ENCODE measurements at regions not wholly inside any gene's neighbourhood (a gene's known extent, or its start where the extent isn't known, plus 50 kb on each side); places are given as distances from the start of the nearest gene placed in this dataset.
"Not testable (repeated sequence)": the region's sequence is repeated elsewhere in the genome, so short reads cannot be mapped to it uniquely, and the experiment has no call there.

- DNase-seq (ENCODE audit: low spot score): no peak
These were observed 669.0 kb downstream of the RWDD3 start for GRCh38 chr1:95903060-95903459.

- DNase-seq (ENCODE audit: low spot score): no peak
These were observed 671.9 kb downstream of the RWDD3 start for GRCh38 chr1:95905818-95906395.

GRCh38 chr1:95911739-95912138 lies 677.7 kb downstream of the RWDD3 start:
- not testable (repeated sequence) for DNase-seq (ENCODE audit: low spot score)

GRCh38 chr1:95916616-95917015 lies 682.6 kb downstream of the RWDD3 start:
- DNase-seq (ENCODE audit: low spot score): no peak

GRCh38 chr1:95924684-95925083 lies 690.7 kb downstream of the RWDD3 start:
- DNase-seq (ENCODE audit: low spot score): no peak

- no peak for DNase-seq (ENCODE audit: low spot score)
These were observed 692.3 kb downstream of the RWDD3 start for GRCh38 chr1:95926331-95926730.

GRCh38 chr1:95927061-95927460 lies 693.1 kb downstream of the RWDD3 start:
- DNase-seq (ENCODE audit: low spot score): no peak

- DNase-seq (ENCODE audit: low spot score): no peak
These were observed 701.7 kb downstream of the RWDD3 start for GRCh38 chr1:95935719-95936118.

- DNase-seq (ENCODE audit: low spot score): no peak
These were observed 707.2 kb downstream of the RWDD3 start for GRCh38 chr1:95941121-95941798.

- DNase-seq (ENCODE audit: low spot score): no peak
These were observed 714.0 kb downstream of the RWDD3 start for GRCh38 chr1:95948023-95948422.

- no peak for DNase-seq (ENCODE audit: low spot score)
These were observed 717.5 kb downstream of the RWDD3 start for GRCh38 chr1:95951371-95952102.

GRCh38 chr1:95953015-95953414 lies 719.0 kb downstream of the RWDD3 start:
- peak; percentile 34 for DNase-seq (ENCODE audit: low spot score)

GRCh38 chr1:95954585-95954984 lies 720.6 kb downstream of the RWDD3 start:
- peak; percentile 17 for DNase-seq (ENCODE audit: low spot score)

GRCh38 chr1:95956215-95956614 lies 722.2 kb downstream of the RWDD3 start:
- no peak for DNase-seq (ENCODE audit: low spot score)

- no peak for DNase-seq (ENCODE audit: low spot score)
These were observed 723.7 kb downstream of the RWDD3 start for GRCh38 chr1:95957748-95958147.

- no peak for DNase-seq (ENCODE audit: low spot score)
These were observed 732.9 kb downstream of the RWDD3 start for GRCh38 chr1:95966866-95967265.

GRCh38 chr1:95974586-95974985 lies 740.6 kb downstream of the RWDD3 start:
- DNase-seq (ENCODE audit: low spot score): no peak

GRCh38 chr1:95982711-95983110 lies 738.9 kb upstream of the PTBP2 start:
- DNase-seq (ENCODE audit: low spot score): no peak

- DNase-seq (ENCODE audit: low spot score): no peak
These were observed 737.8 kb upstream of the PTBP2 start for GRCh38 chr1:95983831-95984230.

- no peak for DNase-seq (ENCODE audit: low spot score)
These were observed 736.7 kb upstream of the PTBP2 start for GRCh38 chr1:95984798-95985374.

- no peak for DNase-seq (ENCODE audit: low spot score)
These were observed 731.6 kb upstream of the PTBP2 start for GRCh38 chr1:95990033-95990432.

GRCh38 chr1:95991787-95992520 lies 729.6 kb upstream of the PTBP2 start:
- no peak for DNase-seq (ENCODE audit: low spot score)

Measured in D341Med (cell line).